ENCODE measurements at regions not wholly inside any gene's neighbourhood (a gene's known extent, or its start where the extent isn't known, plus 50 kb on each side); places are given as distances from the start of the nearest gene placed in this dataset.

DNA sequence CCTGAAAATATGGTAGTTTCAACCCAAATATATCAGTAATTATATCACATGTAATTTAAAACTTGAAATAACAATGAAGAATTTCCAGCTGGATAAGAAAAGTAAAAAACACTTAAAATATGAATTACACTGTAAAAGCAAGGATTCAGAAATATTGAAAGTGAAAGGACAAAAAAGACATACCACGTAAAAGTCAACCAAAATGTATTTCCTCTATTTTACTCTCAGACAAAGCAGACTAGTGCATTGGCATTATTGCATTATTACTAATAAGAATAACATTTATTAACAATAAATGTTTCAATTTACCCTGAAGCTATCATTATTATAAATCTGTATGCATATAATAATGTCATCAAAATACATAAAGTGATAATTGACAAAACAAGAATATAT, 445.1 kb upstream of the TRIB2 start:
- TF ChIP-seq, protein P1, sequence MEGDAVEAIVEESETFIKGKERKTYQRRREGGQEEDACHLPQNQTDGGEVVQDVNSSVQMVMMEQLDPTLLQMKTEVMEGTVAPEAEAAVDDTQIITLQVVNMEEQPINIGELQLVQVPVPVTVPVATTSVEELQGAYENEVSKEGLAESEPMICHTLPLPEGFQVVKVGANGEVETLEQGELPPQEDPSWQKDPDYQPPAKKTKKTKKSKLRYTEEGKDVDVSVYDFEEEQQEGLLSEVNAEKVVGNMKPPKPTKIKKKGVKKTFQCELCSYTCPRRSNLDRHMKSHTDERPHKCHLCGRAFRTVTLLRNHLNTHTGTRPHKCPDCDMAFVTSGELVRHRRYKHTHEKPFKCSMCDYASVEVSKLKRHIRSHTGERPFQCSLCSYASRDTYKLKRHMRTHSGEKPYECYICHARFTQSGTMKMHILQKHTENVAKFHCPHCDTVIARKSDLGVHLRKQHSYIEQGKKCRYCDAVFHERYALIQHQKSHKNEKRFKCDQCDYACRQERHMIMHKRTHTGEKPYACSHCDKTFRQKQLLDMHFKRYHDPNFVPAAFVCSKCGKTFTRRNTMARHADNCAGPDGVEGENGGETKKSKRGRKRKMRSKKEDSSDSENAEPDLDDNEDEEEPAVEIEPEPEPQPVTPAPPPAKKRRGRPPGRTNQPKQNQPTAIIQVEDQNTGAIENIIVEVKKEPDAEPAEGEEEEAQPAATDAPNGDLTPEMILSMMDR (IDR thresholded peaks at IDR 0.05), result no peak
- no peak for TF ChIP-seq POLR2A (IDR thresholded peaks at IDR 0.05)

Measured in suprapubic skin (tissue), 3 donors.